ENCODE measurements at regions not wholly inside any gene's neighbourhood (a gene's known extent, or its start where the extent isn't known, plus 50 kb on each side); places are given as distances from the start of the nearest gene placed in this dataset.
A peak's percentile ranks its signal among the peaks of the same experiment; 100 is the strongest.
"Not testable (repeated sequence)": the region's sequence is repeated elsewhere in the genome, so short reads cannot be mapped to it uniquely, and the experiment has no call there.

GRCh38 chr1:115510226-115510625 is 131.5 kb upstream of the VANGL1 start:
- H2AK9ac ChIP-seq (replicated peaks; ENCODE audit: low read depth, low read length, poor library complexity); H4K20me1 ChIP-seq (ENCODE audit: insufficient read depth, low read length); H4K91ac ChIP-seq (ENCODE audit: insufficient read depth, low read depth, low read length); H4K8ac ChIP-seq (ENCODE audit: low read depth in 2 of 2, low read length in 2 of 2); dilution Hi-C loops (cut with HindIII; ENCODE audit: low sequenced_read_pairs, unreplicated experiment); H3K79me1 ChIP-seq (ENCODE audit: low read depth in 1 of 2, low read length in 2 of 2); H2BK20ac ChIP-seq (ENCODE audit: low read depth, low read length); H2AFZ ChIP-seq (replicated peaks; ENCODE audit: low read length, poor library complexity); H2BK120ac ChIP-seq (ENCODE audit: low read depth, low read length); H3K9me1 ChIP-seq (ENCODE audit: insufficient read depth, low read length); H3K36me3 ChIP-seq (ENCODE audit: control insufficient read depth, insufficient read depth, low read length); H3K4ac ChIP-seq (ENCODE audit: low read depth, low read length); BruUV-seq (replicated peaks); in situ Hi-C loops (cut with MboI; ENCODE audit: low sequenced_read_pairs); H4K5ac ChIP-seq (ENCODE audit: low read depth, low read length); H3K9me3 ChIP-seq (ENCODE audit: control insufficient read depth, insufficient read depth, low read length); H2BK5ac ChIP-seq (ENCODE audit: low read depth, low read length, poor library complexity, severe bottlenecking); H3K23ac ChIP-seq (ENCODE audit: low read depth, low read length); H3K18ac ChIP-seq (ENCODE audit: low read depth, low read length); H3K4me3 ChIP-seq (ENCODE audit: insufficient read depth, low read depth, low read length); intact Hi-C loops (cut with micrococcal nuclease); ATAC-seq (ENCODE audit: low read depth); H2AK5ac ChIP-seq (ENCODE audit: low read depth, low read length); H3K27me3 ChIP-seq (ENCODE audit: control insufficient read depth, insufficient read depth, low read length); H3K27ac ChIP-seq (ENCODE audit: insufficient read depth, low read length); H3K9ac ChIP-seq (ENCODE audit: low read depth, low read length); H3K4me1 ChIP-seq (ENCODE audit: control insufficient read depth, insufficient read depth, low read length); H3K4me2 ChIP-seq (ENCODE audit: low read depth, low read length); POLR2A ChIA-PET (ENCODE audit: unreplicated experiment); H3K56ac ChIP-seq (ENCODE audit: extremely low read depth, insufficient read depth, low read length); CTCF ChIA-PET; H3K14ac ChIP-seq (replicated peaks; ENCODE audit: low read depth, low read length); H2BK15ac ChIP-seq (ENCODE audit: low read depth, low read length): not testable (repeated sequence)
- 29% methylated on average over 3 of the region's 4 CpGs; no CpG with 5 or more reads in 1 of the 2 experiments for WGBS, 2 experiments (ENCODE audit: extremely low coverage in 2 of 2, insufficient read length in 1 of 2)
- DNase-seq: peak; percentile 44

Measured in IMR-90 (cell line).